ENCODE measurements at regions not wholly inside any gene's neighbourhood (a gene's known extent, or its start where the extent isn't known, plus 50 kb on each side); places are given as distances from the start of the nearest gene placed in this dataset.

- DNase-seq = no peak
These were observed 319.3 kb upstream of the GBE1 start for GRCh38 chr3:82080792-82081191.

DNA sequence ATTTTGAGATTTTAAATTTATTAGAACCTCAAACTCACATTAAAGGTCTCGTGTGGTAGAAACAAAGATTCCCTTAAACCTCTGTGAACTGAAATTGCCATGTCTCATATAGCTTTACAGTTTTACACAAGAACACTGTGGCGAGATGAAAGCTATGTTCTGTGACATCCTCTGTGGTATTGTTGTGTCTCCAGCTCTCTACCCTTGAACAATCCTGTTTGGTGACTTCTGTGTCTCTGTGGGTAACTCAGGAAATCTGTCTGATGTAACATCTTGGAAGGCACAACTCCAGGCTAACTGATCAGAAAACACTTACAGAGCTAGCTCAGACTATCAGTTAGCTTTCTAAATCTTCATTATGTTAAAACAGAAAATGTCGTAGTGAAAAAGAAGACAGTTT lies 318.8 kb upstream of the GBE1 start:
- DNase-seq = no peak

- no peak for DNase-seq
These were observed 318.0 kb upstream of the GBE1 start for GRCh38 chr3:82079335-82079890.

DNA sequence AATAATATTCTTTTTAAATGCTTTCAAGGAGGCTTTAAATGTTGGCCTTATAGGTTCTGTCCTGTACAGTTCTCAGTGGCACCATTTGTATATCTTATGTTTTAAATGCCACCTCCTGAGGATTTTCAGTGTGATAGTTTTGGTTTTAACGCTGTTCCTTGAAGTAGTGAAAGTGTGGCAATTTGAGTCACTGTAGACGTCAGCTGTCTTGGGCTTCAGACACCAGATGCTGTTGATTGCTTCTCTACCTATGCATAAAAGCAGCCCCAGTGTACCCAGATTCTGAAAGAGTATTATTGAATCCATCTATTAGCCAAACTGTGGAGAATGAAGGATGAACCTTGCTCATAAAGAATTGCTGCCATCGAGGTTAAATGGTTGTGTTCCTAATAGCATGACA lies 316.8 kb upstream of the GBE1 start:
- DNase-seq = no peak

DNA sequence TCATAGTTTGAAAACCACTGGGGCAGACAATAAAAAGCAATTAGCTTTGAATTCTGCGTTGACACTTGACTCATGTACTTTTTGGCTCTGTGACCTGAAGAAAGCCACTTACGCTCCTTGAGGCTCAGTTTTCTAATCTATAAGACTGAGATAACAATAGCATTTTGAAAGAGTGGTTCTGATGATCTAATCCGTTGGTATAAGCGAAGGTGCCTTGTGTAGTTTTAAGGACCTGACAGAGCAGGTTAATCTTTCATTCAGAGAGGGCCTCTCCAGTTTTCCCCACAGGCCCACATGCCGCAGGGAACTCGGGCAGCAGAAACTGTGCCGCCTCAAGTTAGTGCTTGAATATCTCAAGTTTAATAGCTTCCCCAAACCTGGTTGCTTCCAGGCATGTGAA lies 306.0 kb upstream of the GBE1 start:
- no peak for DNase-seq

- no peak for DNase-seq
These were observed 297.4 kb upstream of the GBE1 start for GRCh38 chr3:82058809-82059208.

- no peak for DNase-seq
These were observed 294.3 kb upstream of the GBE1 start for GRCh38 chr3:82055792-82056191.

DNA sequence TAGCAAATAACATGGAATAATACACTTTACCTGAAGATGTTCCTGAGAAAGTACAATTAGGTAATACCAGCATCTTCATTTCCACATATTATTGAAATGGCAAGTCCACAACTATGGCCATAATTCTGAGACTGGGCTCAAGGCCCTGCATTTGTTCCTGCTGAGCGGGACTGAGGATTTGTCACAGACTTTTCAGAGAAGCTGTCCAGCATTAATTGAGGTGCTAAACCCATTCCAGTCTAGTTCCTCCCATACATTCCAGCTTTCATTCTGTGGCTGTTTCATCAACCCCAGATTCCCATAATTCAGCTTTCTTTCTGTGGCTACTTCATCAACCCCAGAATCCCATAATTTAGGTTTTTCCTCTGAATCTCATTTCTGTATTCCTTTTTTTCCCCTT lies 293.4 kb upstream of the GBE1 start:
- DNase-seq = no peak

- DNase-seq = no peak
These were observed 291.8 kb upstream of the GBE1 start for GRCh38 chr3:82053236-82053635.

GRCh38 chr3:82050382-82050781 lies 288.9 kb upstream of the GBE1 start:
- DNase-seq = no peak

- no peak for DNase-seq
These were observed 287.3 kb upstream of the GBE1 start for GRCh38 chr3:82048711-82049110.

- DNase-seq = peak; percentile 64
These were observed 283.7 kb upstream of the GBE1 start for GRCh38 chr3:82044930-82045705.

DNA sequence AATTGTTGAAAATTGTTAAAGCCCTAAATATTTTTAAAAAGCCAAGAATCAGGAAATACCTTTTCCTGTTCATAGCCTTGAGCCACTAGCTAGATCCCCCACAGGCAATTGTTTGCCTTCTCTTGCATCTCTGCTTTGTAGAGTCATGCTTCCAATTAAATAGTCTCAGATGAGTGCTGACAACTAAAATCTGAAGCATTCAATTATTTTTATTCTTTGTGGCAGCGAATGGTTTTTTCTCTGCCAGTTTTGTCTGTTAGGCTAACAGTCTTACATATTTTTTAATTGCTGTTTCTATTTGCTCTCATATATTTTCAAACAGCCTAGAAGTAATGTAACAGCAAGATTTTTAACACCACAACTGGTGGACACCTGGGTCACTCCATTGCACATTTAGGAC lies 277.1 kb upstream of the GBE1 start:
- DNase-seq = no peak

DNA sequence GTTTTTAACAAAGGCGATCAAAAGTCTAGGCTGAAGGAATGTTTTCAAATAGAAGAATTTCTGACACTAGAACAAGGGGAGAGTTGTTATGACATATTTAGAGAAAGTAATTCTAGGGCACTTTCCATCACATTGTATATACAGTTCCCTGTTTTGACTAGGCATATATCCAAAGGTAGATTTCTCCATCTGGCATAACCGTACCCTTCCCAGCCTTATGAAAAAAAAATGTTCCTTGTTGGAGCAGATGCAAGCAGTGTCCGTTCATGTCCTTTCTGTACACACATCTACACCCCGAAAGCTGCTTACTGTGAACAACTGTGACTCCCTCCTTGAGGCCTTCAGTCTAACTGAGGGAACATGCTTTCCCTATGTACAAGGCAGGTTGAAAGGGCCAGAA lies 271.7 kb upstream of the GBE1 start:
- DNase-seq = no peak

GRCh38 chr3:82031596-82031995 lies 270.2 kb upstream of the GBE1 start:
- no peak for DNase-seq

- DNase-seq = no peak
These were observed 269.5 kb upstream of the GBE1 start for GRCh38 chr3:82030916-82031315.

GRCh38 chr3:82022836-82023235 lies 261.4 kb upstream of the GBE1 start:
- DNase-seq = no peak

DNA sequence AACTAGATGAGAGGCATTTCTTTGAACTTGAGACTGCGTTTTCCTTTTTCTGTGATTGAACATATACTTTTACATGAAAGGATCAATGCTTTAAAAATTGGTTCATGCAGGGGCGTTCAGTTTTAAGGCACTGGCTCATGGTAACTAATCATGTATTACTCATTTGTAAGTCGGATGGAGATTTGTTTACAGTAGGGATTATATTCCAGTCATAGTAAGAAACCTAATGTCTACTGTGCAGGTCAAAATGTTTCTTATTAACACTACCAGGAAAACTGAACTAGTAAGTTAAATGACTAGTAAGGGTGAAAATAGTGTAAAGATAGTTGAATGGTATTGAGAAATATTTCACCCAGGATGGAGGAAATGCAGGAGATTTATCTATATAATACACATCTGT lies 258.8 kb upstream of the GBE1 start:
- no peak for DNase-seq

DNA sequence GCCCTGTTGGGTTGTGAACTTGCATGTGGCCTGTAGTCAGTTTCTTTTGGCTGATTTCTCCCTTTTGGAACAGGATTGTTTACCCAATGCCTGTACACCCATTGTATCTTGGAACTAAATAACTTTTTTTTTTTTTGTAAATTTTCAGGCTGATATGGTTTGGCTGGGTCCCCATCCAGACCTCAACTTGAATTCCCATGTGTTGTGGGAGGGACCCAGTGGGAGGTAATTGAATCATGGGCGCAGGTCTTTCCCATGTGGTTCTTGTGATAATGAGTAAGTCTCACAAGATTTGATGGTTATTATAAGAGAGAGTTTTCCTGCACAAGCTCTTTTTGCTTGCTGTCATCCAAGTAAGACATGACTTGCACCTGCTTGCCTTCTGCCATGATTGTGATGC lies 253.8 kb upstream of the GBE1 start:
- DNase-seq = no peak

- no peak for DNase-seq
These were observed 251.3 kb upstream of the GBE1 start for GRCh38 chr3:82012775-82013174.

DNA sequence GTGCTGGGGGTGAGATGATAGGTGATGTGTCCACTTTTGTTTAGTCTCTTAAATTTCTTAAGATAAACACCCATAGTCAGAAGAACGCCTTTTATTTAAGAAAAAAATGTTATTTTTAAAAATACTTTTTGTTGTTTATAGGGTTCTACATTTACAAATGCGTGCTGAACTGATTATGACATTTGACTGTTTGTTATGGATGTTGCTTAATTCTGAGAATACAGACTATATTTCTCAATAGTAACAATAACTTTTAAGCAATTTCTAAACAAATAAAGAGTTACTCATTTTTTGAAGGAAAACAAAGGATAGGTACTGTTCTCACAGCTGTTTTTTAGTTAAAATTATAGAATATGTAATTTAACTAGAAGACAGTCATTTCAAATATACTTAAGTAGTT lies 249.9 kb upstream of the GBE1 start:
- DNase-seq = no peak

- DNase-seq = no peak
These were observed 243.8 kb upstream of the GBE1 start for GRCh38 chr3:82005266-82005665.

DNA sequence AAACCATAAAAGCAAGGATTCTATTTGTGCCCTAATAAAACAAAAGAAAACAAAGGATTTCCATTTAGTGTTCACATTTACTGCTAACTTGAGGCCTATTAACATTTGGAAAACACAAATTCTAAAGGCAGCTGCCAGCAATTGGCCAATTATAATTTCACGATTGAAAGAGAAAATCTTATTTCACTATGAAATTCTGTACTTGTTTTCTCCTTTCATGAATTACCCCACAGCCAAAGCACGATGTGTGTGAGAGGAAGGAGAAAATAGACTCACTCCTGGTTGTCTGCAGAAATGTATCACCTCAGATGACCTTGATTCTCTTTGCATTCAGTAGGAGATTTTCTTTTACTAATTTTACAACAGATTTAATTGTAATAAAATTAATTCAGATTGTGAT lies 242.8 kb upstream of the GBE1 start:
- DNase-seq = no peak

GRCh38 chr3:82002986-82003642 lies 241.7 kb upstream of the GBE1 start:
- no peak for DNase-seq

DNA sequence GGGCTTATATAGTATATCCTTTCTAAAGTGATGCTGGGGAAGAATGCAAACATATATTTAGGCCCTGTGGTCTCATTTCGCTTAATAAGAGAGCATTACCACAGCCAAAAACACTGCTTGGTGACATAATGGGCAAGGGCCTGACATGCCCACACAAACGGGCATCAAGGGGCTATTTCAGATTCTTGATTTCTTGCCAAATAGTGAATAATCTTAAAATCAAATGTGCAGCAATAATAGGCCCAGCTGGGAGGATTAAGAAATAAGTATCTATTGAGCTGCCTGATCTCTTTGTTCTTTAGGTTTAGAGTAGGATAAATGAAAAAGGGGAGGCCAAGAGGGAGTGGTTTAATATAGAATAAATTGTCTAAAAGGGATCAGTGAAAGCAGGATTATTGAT lies 241.0 kb upstream of the GBE1 start:
- no peak for DNase-seq
